ENCODE measurements at regions not wholly inside any gene's neighbourhood (a gene's known extent, or its start where the extent isn't known, plus 50 kb on each side); places are given as distances from the start of the nearest gene placed in this dataset.
A peak's percentile ranks its signal among the peaks of the same experiment; 100 is the strongest.

DNA sequence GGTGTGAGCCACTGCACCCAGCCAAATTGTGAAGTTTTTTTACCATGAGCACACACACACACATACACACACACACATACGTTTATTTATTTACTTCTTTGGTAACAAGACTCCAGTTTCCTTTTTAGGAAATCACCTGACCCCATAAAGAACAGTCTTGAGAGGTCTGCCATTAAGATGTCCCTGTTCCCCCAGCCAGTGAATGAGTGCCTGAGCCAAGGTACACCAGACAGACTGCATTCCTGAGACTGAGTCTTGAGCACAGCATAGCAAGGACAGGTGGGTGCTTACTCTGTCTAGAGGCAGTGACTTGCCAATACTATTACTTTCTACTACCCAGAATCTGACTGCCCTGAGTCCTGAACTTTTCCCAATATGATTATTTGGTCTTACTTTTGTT is 167.2 kb upstream of the SATB2 start:
- no peaks in the 10 kb centered on the region for H3K27me3 ChIP-seq
- TF ChIP-seq, protein P1, sequence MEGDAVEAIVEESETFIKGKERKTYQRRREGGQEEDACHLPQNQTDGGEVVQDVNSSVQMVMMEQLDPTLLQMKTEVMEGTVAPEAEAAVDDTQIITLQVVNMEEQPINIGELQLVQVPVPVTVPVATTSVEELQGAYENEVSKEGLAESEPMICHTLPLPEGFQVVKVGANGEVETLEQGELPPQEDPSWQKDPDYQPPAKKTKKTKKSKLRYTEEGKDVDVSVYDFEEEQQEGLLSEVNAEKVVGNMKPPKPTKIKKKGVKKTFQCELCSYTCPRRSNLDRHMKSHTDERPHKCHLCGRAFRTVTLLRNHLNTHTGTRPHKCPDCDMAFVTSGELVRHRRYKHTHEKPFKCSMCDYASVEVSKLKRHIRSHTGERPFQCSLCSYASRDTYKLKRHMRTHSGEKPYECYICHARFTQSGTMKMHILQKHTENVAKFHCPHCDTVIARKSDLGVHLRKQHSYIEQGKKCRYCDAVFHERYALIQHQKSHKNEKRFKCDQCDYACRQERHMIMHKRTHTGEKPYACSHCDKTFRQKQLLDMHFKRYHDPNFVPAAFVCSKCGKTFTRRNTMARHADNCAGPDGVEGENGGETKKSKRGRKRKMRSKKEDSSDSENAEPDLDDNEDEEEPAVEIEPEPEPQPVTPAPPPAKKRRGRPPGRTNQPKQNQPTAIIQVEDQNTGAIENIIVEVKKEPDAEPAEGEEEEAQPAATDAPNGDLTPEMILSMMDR (IDR thresholded peaks at IDR 0.05) = no peak
- TF ChIP-seq POLR2A (IDR thresholded peaks at IDR 0.05) = no peak
- peak in 1 of 2 donors; percentile 5 for DNase-seq

GRCh38 chr2:199612509-199613130 is 154.9 kb upstream of the SATB2 start:
- 91 to 92% methylated on average over 4 of the region's 4 CpGs for WGBS, 2 donors
- intact Hi-C loops (cut with DNase I) = no loop called here
- Histone ChIP-seq H3K4me1 (no peaks in the 10 kb centered on the region), H3K9me3 (no peaks in the 10 kb centered on the region), H3K27me3 (no peaks in the 10 kb centered on the region), H3K36me3 (no peaks in the 10 kb centered on the region), H3K4me3 (replicated peaks in 1 of 3) (no peak overlapping the region), H3K27ac (no peak overlapping the region)
- no peak for TF ChIP-seq POLR2A (IDR thresholded peaks at IDR 0.05)
- TF ChIP-seq, protein P1 (IDR thresholded peaks at IDR 0.05) = no peak
- no peak for DNase-seq

More for the DNA sequence above, 167.2 kb upstream of the SATB2 start:
- Histone ChIP-seq H3K4me3 (replicated peaks in 1 of 3) (no peak overlapping the region), H3K36me3 (no peaks in the 10 kb centered on the region), H3K4me1 (no peaks in the 10 kb centered on the region), H3K9me3 (no peaks in the 10 kb centered on the region), H3K27ac (no peak overlapping the region)
- intact Hi-C loops (cut with DNase I) = no loop called here
- WGBS, 2 donors = 33 to 36% methylated on average over 1 of the region's 1 CpG

DNA sequence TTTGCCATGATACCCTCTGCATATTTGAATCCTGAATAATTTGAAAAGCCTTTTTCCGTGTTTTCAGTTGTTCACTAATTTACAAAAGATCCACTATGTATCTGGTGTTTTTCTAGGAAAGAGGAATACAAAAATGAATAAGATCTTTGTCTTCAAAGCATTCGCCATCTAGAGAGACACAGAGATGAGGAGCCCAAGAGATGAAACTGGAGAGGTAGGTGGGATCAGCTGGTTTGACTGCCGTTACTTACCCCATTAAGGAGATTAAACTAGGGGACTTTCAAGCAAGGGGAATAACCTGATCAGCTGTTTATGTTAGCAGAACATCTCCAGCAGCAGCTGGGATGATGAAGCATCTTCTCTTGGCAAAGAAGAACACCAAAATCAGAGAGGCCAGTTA is 150.2 kb upstream of the SATB2 start:
- Histone ChIP-seq H3K36me3 (no peaks in the 10 kb centered on the region), H3K27ac (no peak overlapping the region), H3K4me1 (peaks cover 0 to 5% of the 10 kb centered on the region in 2 donors), H3K9me3 (no peaks in the 10 kb centered on the region), H3K4me3 (replicated peaks in 1 of 3) (no peak overlapping the region), H3K27me3 (no peaks in the 10 kb centered on the region)
- DNase-seq = no peak
- 95% methylated on average over 3 of the region's 3 CpGs for WGBS, 2 donors
- TF ChIP-seq POLR2A (IDR thresholded peaks at IDR 0.05) = no peak
- TF ChIP-seq, protein P1 (IDR thresholded peaks at IDR 0.05) = no peak
- intact Hi-C loops (cut with DNase I) = no loop called here

DNA sequence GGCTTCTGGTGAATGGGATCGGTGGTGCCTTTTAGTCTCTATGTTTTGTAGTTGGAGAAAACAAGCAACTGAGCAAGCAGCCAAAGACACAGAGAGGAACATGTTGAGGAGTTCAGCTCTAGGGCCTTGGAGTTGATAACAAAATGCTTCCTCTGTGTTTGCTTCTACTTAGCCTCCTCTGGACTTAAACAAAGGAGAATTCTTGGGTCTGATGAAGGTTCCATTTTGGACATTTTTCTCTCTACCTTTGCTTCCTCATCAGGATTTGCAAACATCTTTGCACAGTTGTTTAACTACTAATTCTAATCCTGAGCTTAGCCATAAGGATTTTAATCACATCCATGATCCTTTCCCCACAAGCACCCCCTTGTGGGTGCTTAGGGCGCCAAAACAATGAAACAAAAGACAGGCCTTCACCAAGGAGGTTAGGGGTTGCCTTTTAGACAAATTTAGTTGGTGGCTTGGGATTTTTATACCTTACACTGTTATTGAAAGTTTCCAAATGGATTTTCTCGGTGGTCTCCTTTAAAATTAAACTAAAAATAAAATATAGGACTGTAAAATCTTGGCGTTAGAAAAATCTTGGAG is 148.5 kb upstream of the SATB2 start:
- Histone ChIP-seq H3K4me1 (peaks cover 0 to 5% of the 10 kb centered on the region in 2 donors), H3K9me3 (no peaks in the 10 kb centered on the region), H3K4me3 (replicated peaks in 1 of 3) (no peak overlapping the region), H3K36me3 (no peaks in the 10 kb centered on the region), H3K27me3 (no peaks in the 10 kb centered on the region), H3K27ac (no peak overlapping the region)
- DNase-seq = no peak
- no peak for TF ChIP-seq POLR2A (IDR thresholded peaks at IDR 0.05)
- TF ChIP-seq, protein P1 (IDR thresholded peaks at IDR 0.05) = no peak
- intact Hi-C loops (cut with DNase I) = no loop called here
- WGBS, 2 donors = 78% methylated on average over 4 of the region's 4 CpGs

DNA sequence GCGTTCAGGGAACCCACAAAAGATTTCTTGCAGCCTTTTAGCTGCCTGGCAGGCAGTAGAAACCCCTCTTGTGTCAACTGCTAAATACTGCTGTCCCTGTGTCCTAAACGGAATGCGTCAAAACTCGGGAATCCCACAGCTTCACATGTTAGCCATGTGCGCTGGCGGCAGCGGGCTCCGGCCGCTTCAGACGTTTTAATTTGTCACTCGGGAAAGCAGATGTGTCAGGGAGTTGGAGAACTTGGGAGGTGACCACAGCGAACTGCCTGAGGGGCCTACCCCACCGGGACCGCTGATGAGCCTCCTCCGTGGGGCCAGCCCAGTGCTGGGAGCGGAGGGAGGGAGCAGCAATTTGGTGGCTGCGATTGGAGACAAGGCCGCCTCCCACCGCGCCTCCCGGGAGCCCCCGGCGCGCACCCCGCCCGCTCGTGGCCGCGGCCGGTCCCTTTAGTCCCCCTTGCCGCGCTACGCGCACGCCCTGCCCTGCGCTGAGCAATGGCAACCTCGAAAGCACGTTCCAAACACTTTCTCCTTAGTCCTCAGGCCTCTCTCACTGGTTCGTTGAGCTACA is 146.1 kb upstream of the SATB2 start:
- no peak for DNase-seq
- intact Hi-C loops (cut with DNase I) = no loop called here
- 27 to 33% methylated on average over 37 to 39 of the region's 39 CpGs for WGBS, 2 donors
- TF ChIP-seq POLR2A (IDR thresholded peaks at IDR 0.05) = no peak
- TF ChIP-seq, protein P1 (IDR thresholded peaks at IDR 0.05) = no peak
- Histone ChIP-seq H3K4me3 (replicated peaks in 1 of 3) (no peak overlapping the region), H3K27me3 (no peaks in the 10 kb centered on the region), H3K36me3 (no peaks in the 10 kb centered on the region), H3K27ac (no peak overlapping the region), H3K9me3 (no peaks in the 10 kb centered on the region), H3K4me1 (peaks cover 0 to 5% of the 10 kb centered on the region in 2 donors)

All from thyroid gland (tissue), 4 donors.